Eye (tissue), 1 donor: ENCODE measurements at regions not wholly inside any gene's neighbourhood (a gene's known extent, or its start where the extent isn't known, plus 50 kb on each side); places are given as distances from the start of the nearest gene placed in this dataset.

Source experiments
- DNase-seq: peaks from one replicate; pipeline ENCODE4 v3.0.0-alpha.2; 2015

GRCh38 chr6:78398292-78398691 is 469.1 kb upstream of the IRAK1BP1 start:
- DNase-seq = no peak

GRCh38 chr6:78400076-78400475 is 467.3 kb upstream of the IRAK1BP1 start:
- DNase-seq = no peak

- DNase-seq = no peak
These were observed 440.0 kb upstream of the IRAK1BP1 start for GRCh38 chr6:78427386-78427785.

GRCh38 chr6:78430521-78430920 is 436.8 kb upstream of the IRAK1BP1 start:
- DNase-seq = no peak

- DNase-seq = no peak
These were observed 431.7 kb upstream of the IRAK1BP1 start for GRCh38 chr6:78435671-78436070.

- DNase-seq = no peak
These were observed 431.0 kb upstream of the IRAK1BP1 start for GRCh38 chr6:78436335-78436734.

- no peak for DNase-seq
These were observed 429.2 kb upstream of the IRAK1BP1 start for GRCh38 chr6:78438135-78438534.

- no peak for DNase-seq
These were observed 406.6 kb upstream of the IRAK1BP1 start for GRCh38 chr6:78460711-78461110.

- no peak for DNase-seq
These were observed 404.6 kb upstream of the IRAK1BP1 start for GRCh38 chr6:78462728-78463127.

GRCh38 chr6:78465059-78465634 is 402.2 kb upstream of the IRAK1BP1 start:
- DNase-seq = peak; percentile 45

- DNase-seq = no peak
These were observed 390.8 kb upstream of the IRAK1BP1 start for GRCh38 chr6:78476561-78476960.

- peak; percentile 69 for DNase-seq
These were observed 384.4 kb upstream of the IRAK1BP1 start for GRCh38 chr6:78482801-78483552.

- DNase-seq = peak; percentile 35
These were observed 383.7 kb upstream of the IRAK1BP1 start for GRCh38 chr6:78483553-78484197.

GRCh38 chr6:78484198-78485064 is 382.9 kb upstream of the IRAK1BP1 start:
- DNase-seq = no peak

GRCh38 chr6:78487401-78487800 is 379.9 kb upstream of the IRAK1BP1 start:
- no peak for DNase-seq

- DNase-seq = no peak
These were observed 377.5 kb upstream of the IRAK1BP1 start for GRCh38 chr6:78489874-78490273.

- no peak for DNase-seq
These were observed 374.9 kb upstream of the IRAK1BP1 start for GRCh38 chr6:78492351-78493017.

GRCh38 chr6:78500299-78501089 is 366.9 kb upstream of the IRAK1BP1 start:
- DNase-seq = no peak

GRCh38 chr6:78502386-78502887 is 364.9 kb upstream of the IRAK1BP1 start:
- DNase-seq = no peak

GRCh38 chr6:78505178-78505577 is 362.2 kb upstream of the IRAK1BP1 start:
- no peak for DNase-seq

GRCh38 chr6:78511009-78511408 is 356.3 kb upstream of the IRAK1BP1 start:
- DNase-seq = no peak

- no peak for DNase-seq
These were observed 353.5 kb upstream of the IRAK1BP1 start for GRCh38 chr6:78513856-78514255.
